ENCODE measurements at regions not wholly inside any gene's neighbourhood (a gene's known extent, or its start where the extent isn't known, plus 50 kb on each side); places are given as distances from the start of the nearest gene placed in this dataset.
A peak's percentile ranks its signal among the peaks of the same experiment; 100 is the strongest.
"Not testable (repeated sequence)": the region's sequence is repeated elsewhere in the genome, so short reads cannot be mapped to it uniquely, and the experiment has no call there.

DNA sequence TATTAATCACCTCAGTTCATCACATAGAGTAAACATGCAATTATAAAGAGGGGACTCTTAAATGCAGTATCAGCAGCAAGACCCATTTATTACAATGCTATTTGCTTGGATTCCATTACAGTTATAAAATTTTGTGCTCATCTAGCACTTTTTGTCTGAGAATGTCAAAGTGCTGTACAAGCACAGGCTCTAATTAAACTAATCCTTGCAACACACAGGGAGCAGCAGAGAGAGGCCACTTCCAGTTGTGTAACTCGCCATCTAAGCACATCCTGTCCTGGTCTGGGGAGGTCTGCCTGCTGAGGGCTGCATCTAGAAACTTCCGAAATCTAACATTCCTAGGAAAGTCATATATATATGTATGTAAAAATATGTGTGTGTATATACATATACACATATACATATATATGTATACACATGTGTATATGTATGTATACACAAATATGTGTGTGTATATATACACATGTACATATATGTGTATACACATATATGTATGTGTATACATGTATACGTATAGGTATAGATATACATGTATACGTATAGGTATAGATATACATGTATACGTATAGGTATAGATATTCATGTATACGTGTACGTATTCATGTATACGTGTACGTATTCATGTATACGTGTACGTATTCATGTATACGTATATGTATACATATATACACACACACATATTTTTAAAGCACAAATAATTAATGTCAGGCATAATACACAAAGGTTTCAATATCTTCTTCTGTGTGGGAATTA, 136.4 kb upstream of the JARID2 start:
- WGBS, 5 donors, result 83 to 94% (median 90%) methylated on average over 12 of the region's 12 CpGs
- TF ChIP-seq POLR2AphosphoS5 (IDR thresholded peaks at IDR 0.05) (no peak), POLR2A (IDR thresholded peaks at IDR 0.05) (no peak), EP300 (IDR thresholded peaks at IDR 0.05) (no peak)
- TF ChIP-seq, protein P1, sequence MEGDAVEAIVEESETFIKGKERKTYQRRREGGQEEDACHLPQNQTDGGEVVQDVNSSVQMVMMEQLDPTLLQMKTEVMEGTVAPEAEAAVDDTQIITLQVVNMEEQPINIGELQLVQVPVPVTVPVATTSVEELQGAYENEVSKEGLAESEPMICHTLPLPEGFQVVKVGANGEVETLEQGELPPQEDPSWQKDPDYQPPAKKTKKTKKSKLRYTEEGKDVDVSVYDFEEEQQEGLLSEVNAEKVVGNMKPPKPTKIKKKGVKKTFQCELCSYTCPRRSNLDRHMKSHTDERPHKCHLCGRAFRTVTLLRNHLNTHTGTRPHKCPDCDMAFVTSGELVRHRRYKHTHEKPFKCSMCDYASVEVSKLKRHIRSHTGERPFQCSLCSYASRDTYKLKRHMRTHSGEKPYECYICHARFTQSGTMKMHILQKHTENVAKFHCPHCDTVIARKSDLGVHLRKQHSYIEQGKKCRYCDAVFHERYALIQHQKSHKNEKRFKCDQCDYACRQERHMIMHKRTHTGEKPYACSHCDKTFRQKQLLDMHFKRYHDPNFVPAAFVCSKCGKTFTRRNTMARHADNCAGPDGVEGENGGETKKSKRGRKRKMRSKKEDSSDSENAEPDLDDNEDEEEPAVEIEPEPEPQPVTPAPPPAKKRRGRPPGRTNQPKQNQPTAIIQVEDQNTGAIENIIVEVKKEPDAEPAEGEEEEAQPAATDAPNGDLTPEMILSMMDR (IDR thresholded peaks at IDR 0.05), result no peak
- peak in 1 of 2 donors; percentile 21 for DNase-seq

DNA sequence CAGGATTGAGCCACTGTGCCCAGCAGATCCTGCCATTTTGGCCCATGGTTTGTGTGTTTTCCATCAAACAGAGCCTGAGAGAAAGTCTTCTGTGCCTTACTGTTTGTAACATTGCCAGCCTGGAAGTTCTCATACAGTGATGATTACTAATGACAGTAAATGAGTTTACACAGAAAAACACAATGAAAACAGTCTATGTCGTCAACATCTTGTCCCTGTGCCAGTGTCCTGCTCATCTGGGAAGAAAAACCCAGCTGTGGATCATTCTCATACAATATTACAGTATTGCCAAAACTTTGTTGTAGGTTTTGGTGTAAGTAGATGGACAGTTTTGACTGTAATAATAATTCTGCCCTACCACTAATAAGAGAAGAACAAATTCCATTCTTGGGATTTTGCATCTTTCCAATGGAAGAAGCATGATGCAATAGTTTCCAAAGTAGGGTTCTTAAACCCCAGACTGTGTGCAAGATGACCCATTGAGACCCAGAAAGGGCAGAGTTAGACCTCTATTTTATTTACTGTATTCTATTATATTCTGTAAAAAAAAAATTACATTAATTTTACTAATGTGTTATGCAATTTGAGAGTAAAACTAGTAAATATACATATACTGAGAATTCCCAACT, 135.0 kb upstream of the JARID2 start:
- H3K9me3 ChIP-seq, result peaks cover 0 to 6% (median 2%) of the 10 kb centered on the region in 4 donors
- 59 to 72% (median 69%) methylated on average over 1 of the region's 1 CpG for WGBS, 5 donors
- no peak overlapping the region for H3K27ac ChIP-seq
- intact Hi-C loops (cut with DNase I; ENCODE audit: low total_unique reads), result no loop called here
- H3K36me3 ChIP-seq, result no peaks in the 10 kb centered on the region
- H3K27me3 ChIP-seq, result no peaks in the 10 kb centered on the region
- no peaks in the 10 kb centered on the region for H3K4me1 ChIP-seq
- no peak for DNase-seq
- no peak overlapping the region for H3K4me3 ChIP-seq
- TF ChIP-seq EP300 (IDR thresholded peaks at IDR 0.05), result no peak
- TF ChIP-seq POLR2AphosphoS5 (IDR thresholded peaks at IDR 0.05), result no peak
- no peak for TF ChIP-seq POLR2A (IDR thresholded peaks at IDR 0.05)
- TF ChIP-seq, protein P1 (IDR thresholded peaks at IDR 0.05), result no peak

More for the DNA sequence above, 136.4 kb upstream of the JARID2 start:
- Histone ChIP-seq H3K27ac (no peak overlapping the region), H3K4me1 (no peaks in the 10 kb centered on the region), H3K4me3 (no peak overlapping the region), H3K36me3 (no peaks in the 10 kb centered on the region), H3K9me3 (peaks cover 0 to 11% (median 4%) of the 10 kb centered on the region in 4 donors), H3K27me3 (no peaks in the 10 kb centered on the region)
- intact Hi-C loops (cut with DNase I; ENCODE audit: low total_unique reads), result no loop called here

- H3K27me3 ChIP-seq; H3K9me3 ChIP-seq; H3K27ac ChIP-seq; H3K4me1 ChIP-seq; H3K36me3 ChIP-seq; intact Hi-C loops (cut with DNase I; ENCODE audit: low total_unique reads); H3K4me3 ChIP-seq; DNase-seq: not testable (repeated sequence)
- 47 to 95% (median 81%) methylated on average over 1 of the region's 1 CpG for WGBS, 5 donors
Measured at GRCh38 chr6:15111576-15111975, 134.3 kb upstream of the JARID2 start.

DNA sequence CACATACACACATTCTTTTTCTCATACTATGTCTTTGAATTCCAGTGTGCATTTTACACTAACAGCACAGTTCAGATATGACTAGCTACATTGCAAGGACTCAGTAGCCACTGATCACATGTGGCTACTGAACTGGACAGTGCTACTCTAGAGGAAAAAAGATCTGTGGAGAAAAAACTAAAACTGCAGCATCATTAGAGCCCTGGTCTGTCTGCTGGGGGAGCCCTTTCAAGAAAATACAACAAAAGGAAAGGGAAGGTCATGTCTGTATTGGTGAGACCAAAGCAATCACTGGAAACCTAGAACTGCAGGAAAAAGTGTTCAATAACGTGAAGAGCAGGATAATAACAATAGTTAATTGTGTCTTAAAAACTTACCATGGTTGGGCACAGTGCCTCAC, 132.3 kb upstream of the JARID2 start:
- no peak for TF ChIP-seq EP300 (IDR thresholded peaks at IDR 0.05)
- TF ChIP-seq, protein P1 (IDR thresholded peaks at IDR 0.05), result no peak
- H3K27me3 ChIP-seq, result no peaks in the 10 kb centered on the region
- no peaks in the 10 kb centered on the region for H3K36me3 ChIP-seq
- intact Hi-C loops (cut with DNase I; ENCODE audit: low total_unique reads), result no loop called here
- 75 to 90% (median 78%) methylated on average over 1 of the region's 1 CpG for WGBS, 5 donors
- no peak for DNase-seq
- H3K4me1 ChIP-seq, result no peaks in the 10 kb centered on the region
- no peak overlapping the region for H3K27ac ChIP-seq
- H3K4me3 ChIP-seq, result no peak overlapping the region
- H3K9me3 ChIP-seq, result no peaks in the 10 kb centered on the region

DNA sequence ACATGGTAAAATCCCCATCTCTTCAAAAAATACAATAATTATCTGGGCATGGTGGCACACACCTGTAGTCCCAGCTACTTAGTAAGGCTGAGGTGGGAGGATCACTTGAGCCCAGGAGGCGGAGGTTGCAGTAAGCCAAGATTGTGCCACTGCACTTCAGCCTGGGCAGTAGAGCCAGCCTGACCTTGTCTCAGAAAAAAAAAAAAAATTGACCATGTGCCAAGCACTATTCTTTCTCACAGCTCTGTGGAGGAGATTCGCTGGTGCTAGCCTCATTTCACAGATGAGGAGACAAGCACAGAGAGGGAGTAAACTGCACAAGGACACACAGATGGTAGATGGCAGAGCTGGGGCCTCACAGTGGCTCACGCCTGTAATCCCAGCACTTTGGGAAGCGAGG, 131.8 kb upstream of the JARID2 start:
- no peak for DNase-seq
- H3K4me1 ChIP-seq, result no peaks in the 10 kb centered on the region
- H3K4me3 ChIP-seq, result no peak overlapping the region
- H3K27me3 ChIP-seq, result no peaks in the 10 kb centered on the region
- H3K27ac ChIP-seq, result no peak overlapping the region
- H3K9me3 ChIP-seq, result no peaks in the 10 kb centered on the region
- H3K36me3 ChIP-seq, result no peaks in the 10 kb centered on the region
- intact Hi-C loops (cut with DNase I; ENCODE audit: low total_unique reads), result no loop called here
- no peak for TF ChIP-seq POLR2A (IDR thresholded peaks at IDR 0.05)
- TF ChIP-seq, protein P1 (IDR thresholded peaks at IDR 0.05), result no peak
- no peak for TF ChIP-seq POLR2AphosphoS5 (IDR thresholded peaks at IDR 0.05)
- TF ChIP-seq EP300 (IDR thresholded peaks at IDR 0.05), result no peak
- 64 to 95% (median 73%) methylated on average over 4 of the region's 4 CpGs for WGBS, 5 donors
